Chondrocyte (in vitro differentiated cells): ENCODE measurements at regions not wholly inside any gene's neighbourhood (a gene's known extent, or its start where the extent isn't known, plus 50 kb on each side); places are given as distances from the start of the nearest gene placed in this dataset.

Experiments used
- DNase-seq: peaks from one replicate; pipeline ENCODE4 v3.0.0; 2021; ENCODE audit warnings: mixed read lengths, low spot score
- H3K27ac Mint-ChIP-seq: one replicate; pipeline ENCODE4 v1.8.0; 2021; ENCODE audit warnings: mild to moderate bottlenecking, moderate library complexity, mixed read lengths; ENCODE audit not compliant: unreplicated experiment
- H3K27me3 Mint-ChIP-seq: 2 replicates; pipeline ENCODE4 v1.8.0; 2021; ENCODE audit warnings: low read depth, mixed read lengths
- H3K36me3 Mint-ChIP-seq: 2 replicates; pipeline ENCODE4 v1.8.0; 2021; ENCODE audit warnings: low read depth, mixed read lengths
- H3K4me1 Mint-ChIP-seq: 2 replicates; pipeline ENCODE4 v1.8.0; 2021; ENCODE audit warnings: low read depth, mild to moderate bottlenecking, mixed read lengths
- H3K4me3 Mint-ChIP-seq: one replicate; pipeline ENCODE4 v1.8.0; 2021; ENCODE audit warnings: mild to moderate bottlenecking, moderate library complexity, mixed read lengths; ENCODE audit not compliant: unreplicated experiment
- H3K9me3 Mint-ChIP-seq: 2 replicates; pipeline ENCODE4 v1.8.0; 2021; ENCODE audit warnings: low read depth, mixed read lengths
- TF ChIP-seq, protein P1 (sequence below): fragments of 200-600 bp; sonication (generic); IDR thresholded peaks from 2 replicates; pipeline ENCODE4 v1.5.0; 2021; ENCODE audit warnings: antibody characterized with exemption, mild to moderate bottlenecking, moderate library complexity

DNA sequence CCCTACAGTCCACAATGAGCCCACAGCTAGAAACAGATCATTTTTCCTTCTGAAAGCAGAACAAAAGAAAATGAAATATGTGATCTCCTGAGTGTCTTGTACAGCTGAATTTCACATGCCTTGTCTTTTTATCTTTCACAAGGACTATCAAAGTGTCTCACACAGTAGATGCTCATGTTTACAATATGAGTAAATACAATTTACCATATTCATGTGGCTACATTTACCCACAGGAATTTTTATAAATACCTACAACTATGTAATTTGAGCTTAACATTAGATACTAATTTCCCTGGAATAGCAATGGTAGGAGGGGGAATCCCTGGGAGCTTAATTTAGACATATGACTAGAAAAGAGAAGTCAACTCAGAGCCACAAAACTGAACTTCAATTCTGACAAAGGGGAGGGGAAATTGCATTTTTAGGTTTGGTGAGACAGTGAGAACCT is 186.2 kb downstream of the MACC1 start:
- peaks cover 13% of the 10 kb centered on the region for H3K27me3 Mint-ChIP-seq
- DNase-seq: no peak
- peaks cover 2% of the 10 kb centered on the region for H3K9me3 Mint-ChIP-seq
- no peak overlapping the region for H3K27ac Mint-ChIP-seq
- H3K4me1 Mint-ChIP-seq: no peaks in the 10 kb centered on the region
- H3K4me3 Mint-ChIP-seq: no peak overlapping the region
- H3K36me3 Mint-ChIP-seq: no peaks in the 10 kb centered on the region
- TF ChIP-seq, protein P1, sequence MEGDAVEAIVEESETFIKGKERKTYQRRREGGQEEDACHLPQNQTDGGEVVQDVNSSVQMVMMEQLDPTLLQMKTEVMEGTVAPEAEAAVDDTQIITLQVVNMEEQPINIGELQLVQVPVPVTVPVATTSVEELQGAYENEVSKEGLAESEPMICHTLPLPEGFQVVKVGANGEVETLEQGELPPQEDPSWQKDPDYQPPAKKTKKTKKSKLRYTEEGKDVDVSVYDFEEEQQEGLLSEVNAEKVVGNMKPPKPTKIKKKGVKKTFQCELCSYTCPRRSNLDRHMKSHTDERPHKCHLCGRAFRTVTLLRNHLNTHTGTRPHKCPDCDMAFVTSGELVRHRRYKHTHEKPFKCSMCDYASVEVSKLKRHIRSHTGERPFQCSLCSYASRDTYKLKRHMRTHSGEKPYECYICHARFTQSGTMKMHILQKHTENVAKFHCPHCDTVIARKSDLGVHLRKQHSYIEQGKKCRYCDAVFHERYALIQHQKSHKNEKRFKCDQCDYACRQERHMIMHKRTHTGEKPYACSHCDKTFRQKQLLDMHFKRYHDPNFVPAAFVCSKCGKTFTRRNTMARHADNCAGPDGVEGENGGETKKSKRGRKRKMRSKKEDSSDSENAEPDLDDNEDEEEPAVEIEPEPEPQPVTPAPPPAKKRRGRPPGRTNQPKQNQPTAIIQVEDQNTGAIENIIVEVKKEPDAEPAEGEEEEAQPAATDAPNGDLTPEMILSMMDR: no peak

DNA sequence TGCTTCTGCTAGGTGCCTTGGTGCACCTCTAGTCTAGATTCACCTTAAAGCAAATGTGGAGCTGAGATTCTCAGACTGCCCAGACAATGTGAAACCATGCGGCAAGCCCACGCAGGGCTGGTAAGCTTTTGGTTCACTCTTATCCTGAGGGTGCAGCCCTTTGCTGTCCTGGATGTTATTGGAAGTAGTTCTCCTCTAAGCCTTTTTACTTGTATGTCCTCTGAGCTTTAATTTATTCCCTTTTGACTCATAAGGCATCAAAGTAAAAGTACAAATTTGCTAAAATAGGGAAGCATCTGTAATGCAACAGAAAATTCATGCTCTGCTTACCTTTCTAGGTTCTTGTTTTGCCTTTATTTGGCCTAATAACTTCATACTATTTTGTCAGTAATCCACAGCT is 186.8 kb downstream of the MACC1 start:
- Mint-ChIP-seq H3K4me1 (no peaks in the 10 kb centered on the region), H3K27ac (no peak overlapping the region), H3K36me3 (no peaks in the 10 kb centered on the region), H3K27me3 (peaks cover 10% of the 10 kb centered on the region), H3K4me3 (no peak overlapping the region), H3K9me3 (peaks cover 2% of the 10 kb centered on the region)
- DNase-seq: no peak
- TF ChIP-seq, protein P1: no peak

DNA sequence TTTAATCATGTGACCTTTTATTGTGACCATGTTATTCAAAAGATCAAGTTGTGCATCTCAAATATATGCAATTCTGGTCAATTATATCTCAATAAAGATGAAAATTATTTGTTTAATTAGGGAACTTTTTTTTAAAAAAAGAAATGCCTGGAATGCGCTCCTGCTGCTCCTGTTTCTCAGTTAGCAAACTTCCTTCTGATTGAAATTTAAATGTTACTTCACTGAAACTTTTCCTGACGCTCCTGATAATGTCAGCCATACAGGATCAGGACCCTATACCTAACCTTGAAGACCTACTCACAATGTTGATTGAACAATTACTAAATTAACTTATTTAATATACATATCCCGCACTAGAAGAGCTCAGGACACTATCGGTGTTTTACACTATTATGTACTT is 190.4 kb downstream of the MACC1 start:
- Mint-ChIP-seq H3K9me3 (peaks cover 2% of the 10 kb centered on the region), H3K27ac (no peak overlapping the region), H3K4me3 (no peak overlapping the region), H3K36me3 (no peaks in the 10 kb centered on the region), H3K27me3 (peaks cover 17% of the 10 kb centered on the region), H3K4me1 (no peaks in the 10 kb centered on the region)
- DNase-seq: no peak
- TF ChIP-seq, protein P1: no peak

DNA sequence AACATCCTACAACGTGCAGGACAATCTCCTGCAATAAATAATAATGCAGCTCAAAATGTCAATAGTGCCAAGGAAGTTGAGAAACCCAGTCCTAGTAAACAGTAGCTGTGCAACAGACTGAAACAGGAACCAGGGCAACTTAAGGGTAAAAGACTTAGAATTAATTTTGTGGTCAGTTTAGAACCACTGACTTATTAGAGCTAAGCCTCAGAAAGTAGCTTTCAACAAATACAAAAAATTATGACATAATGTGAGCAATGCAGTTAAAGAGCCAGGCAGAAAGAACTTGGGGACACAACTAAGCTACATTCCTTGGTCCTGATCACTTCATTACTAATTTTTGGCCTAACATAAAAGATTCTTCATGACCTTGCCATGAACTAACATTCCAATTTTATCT is 195.4 kb downstream of the MACC1 start:
- H3K27me3 Mint-ChIP-seq: peaks cover 12% of the 10 kb centered on the region
- TF ChIP-seq, protein P1: no peak
- no peak overlapping the region for H3K4me3 Mint-ChIP-seq
- peaks cover 8% of the 10 kb centered on the region for H3K9me3 Mint-ChIP-seq
- no peak for DNase-seq
- no peaks in the 10 kb centered on the region for H3K4me1 Mint-ChIP-seq
- H3K27ac Mint-ChIP-seq: no peak overlapping the region
- H3K36me3 Mint-ChIP-seq: no peaks in the 10 kb centered on the region

DNA sequence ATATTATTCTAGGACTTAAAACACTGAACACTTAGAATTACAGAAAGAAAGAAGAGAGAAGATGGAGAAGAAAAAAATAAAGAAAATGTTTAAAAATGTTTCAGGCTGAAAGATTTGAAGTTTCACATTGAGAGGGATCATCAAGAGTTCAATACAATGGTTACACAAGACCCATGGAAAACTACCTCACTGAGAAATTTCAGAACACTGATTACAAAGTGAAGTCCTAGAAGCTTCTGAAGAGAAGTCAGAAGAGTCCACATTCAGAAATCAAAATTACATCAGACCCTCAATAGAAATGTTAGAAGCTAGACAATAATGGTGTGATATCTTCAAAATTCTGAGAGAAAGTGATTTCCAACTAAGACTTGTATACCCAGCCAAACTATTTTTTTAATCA is 196.1 kb downstream of the MACC1 start:
- Mint-ChIP-seq H3K4me3 (no peak overlapping the region), H3K27me3 (peaks cover 12% of the 10 kb centered on the region), H3K36me3 (no peaks in the 10 kb centered on the region), H3K4me1 (no peaks in the 10 kb centered on the region), H3K27ac (no peak overlapping the region), H3K9me3 (peaks cover 8% of the 10 kb centered on the region)
- no peak for DNase-seq
- TF ChIP-seq, protein P1: no peak
